G401 (cell line): ENCODE measurements at regions not wholly inside any gene's neighbourhood (a gene's known extent, or its start where the extent isn't known, plus 50 kb on each side); places are given as distances from the start of the nearest gene placed in this dataset.
"Not testable (repeated sequence)": the region's sequence is repeated elsewhere in the genome, so short reads cannot be mapped to it uniquely, and the experiment has no call there.

Experiments
- DNase-seq: peaks from one replicate; pipeline ENCODE4 v3.0.0-alpha.2; 2015; ENCODE audit warnings: low spot score
- in situ Hi-C: cut with HindIII; loops from 2 replicates; pipeline ENCODE4 v1.10.0; 2016; ENCODE audit warnings: low sequenced_read_pairs, mixed read lengths

DNA sequence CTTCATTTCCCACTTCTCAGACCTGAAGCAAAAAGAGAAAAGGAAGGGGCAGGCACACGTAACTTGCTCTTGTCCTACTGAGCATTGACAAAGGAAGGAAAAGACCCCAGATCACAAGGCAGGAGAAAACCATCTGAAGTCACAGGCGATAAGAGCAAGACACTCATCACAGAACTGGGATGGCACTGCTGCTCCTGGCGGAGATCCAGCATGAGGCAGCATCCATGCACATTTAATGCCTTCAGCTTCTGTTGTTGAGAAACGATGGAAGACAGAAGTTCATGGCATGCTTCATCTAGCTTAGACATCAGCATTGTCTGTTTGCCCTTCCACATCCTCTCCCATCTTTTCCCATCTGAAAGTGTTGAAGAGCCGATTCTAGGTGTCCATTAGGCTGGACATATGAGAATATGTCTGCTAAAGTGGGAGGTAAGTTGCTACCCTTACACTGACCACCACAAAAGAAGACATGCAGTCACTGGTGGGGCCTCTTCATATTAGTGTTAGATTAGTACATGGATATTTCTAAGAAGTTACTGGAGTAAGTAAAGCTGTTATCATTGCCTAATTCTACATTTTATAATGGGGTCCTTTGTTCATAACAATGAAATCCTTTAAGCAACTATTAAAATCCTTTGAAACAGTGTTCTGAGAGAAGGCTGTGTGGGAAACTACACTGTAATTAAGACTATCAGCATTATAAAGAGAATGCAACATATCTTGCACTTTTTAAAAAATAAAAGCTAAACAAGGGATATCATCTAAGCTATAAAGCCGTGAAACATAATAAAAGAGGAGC is 618.5 kb downstream of the C6orf118 start:
- in situ Hi-C loops = no loop called here
- DNase-seq = no peak

DNA sequence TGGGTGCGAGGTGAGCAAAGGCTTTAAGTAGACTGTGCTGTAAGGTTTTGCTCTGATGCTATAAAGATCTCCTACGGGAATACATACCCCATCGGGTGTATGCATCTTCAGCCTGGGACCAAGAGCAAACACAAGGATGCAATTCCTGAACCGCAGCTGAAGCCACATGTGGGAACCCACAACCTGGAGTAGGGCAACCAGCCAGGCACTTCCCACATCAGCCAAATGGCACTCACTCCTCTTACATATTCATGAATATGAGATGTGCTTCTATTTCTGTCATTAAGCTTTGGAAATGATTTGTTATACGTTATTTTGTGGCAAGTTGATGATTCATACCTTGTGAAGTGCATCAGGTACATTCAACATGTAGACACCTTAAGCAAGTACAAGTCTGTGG is 619.2 kb downstream of the C6orf118 start:
- DNase-seq = no peak
- in situ Hi-C loops = no loop called here

DNA sequence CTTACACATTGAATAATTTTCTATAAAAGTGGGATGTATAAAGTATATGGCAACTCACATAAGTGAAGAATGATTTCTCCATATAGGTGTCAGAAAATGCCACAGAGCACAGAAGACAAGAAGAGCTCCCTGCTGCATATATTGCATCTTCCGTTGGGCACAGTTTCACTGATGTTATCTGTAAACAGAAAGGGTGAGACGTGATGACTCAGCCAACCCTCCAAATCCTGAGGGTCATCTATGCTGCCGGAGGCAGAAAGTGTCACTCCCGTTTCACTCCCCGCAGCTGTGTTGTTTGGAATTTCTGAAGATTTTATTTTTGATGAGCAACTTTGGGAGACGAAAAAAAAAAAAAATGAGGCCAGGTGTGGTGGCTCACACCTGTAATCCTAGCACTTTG is 644.1 kb downstream of the C6orf118 start:
- no peak for DNase-seq
- in situ Hi-C loops = no loop called here

DNA sequence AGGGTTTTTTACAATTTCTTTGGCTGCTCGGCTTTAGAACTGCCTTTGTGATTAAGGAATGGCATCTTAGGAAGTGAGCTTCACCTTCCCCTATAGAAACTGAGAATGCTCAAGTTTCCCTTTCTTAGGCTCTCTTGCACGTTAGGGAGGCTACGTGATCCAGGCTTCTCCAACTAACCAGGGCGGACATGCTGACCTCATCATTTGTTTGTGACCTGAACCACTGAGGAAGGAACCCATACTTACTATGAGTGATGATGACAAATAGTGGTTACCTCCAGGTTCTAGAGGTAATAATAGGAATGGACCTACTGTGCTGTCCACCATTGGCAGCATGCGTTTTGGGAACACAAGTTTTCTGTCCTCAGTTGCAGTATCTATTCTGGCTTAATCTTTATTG is 645.8 kb downstream of the C6orf118 start:
- in situ Hi-C loops = no loop called here
- DNase-seq = no peak

DNA sequence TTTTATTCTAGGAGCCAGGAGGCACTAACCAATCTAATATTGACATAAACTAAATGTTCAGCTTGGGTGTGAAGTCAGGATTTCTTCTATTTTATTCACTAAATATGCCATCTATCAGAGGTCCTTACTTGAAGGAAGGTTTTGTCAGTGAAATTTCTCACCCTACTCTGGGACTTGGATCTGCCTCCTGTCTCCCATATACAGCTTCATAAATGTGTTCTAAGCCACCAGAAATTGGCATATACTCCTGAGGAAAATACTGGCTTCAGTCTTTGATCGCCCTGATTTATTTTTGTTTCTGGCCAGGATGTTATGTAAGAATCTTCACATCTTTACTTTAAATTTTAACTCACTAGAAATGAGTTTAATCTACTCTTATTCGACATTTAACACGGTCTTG is 647.7 kb downstream of the C6orf118 start:
- in situ Hi-C loops = no loop called here
- no peak for DNase-seq

DNA sequence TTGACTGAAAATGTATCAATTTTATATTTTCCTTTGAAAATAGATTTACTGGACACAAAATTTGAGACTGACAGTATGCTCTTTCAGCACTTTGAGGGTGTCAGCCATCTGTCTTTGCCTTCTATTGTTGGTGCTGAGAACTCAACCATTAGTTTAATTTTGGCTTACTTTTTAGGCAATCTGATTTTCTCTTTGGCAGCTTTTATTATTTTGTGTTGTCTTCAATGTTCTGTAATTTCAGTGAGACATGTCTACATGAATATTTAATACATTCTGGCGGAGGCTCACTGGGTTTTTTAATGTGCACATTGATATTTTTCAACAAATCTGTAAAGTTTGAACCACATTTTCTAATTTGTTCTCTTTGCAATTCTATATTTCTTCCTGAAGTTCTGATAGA is 648.6 kb downstream of the C6orf118 start:
- DNase-seq = no peak
- in situ Hi-C loops = no loop called here

DNA sequence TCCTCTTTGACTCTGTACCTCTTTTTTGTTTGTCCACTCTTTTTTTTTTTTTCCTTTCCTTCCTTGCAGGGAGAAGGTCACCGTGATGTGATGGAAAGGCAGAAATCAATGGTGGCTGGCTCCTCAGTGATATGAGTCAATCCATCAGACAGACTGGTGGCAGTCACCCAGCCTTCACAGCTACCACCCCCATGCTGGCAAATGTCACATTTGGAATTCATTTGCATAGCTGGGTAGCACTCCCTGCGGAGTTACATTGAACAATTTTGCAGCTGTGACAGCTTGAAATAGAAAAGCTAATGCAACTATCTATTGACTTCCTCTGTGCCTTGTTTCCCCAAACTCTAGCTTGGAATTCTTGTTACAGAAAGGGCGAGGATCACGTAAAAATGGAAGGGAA is 668.4 kb downstream of the C6orf118 start:
- in situ Hi-C loops = no loop called here

DNA sequence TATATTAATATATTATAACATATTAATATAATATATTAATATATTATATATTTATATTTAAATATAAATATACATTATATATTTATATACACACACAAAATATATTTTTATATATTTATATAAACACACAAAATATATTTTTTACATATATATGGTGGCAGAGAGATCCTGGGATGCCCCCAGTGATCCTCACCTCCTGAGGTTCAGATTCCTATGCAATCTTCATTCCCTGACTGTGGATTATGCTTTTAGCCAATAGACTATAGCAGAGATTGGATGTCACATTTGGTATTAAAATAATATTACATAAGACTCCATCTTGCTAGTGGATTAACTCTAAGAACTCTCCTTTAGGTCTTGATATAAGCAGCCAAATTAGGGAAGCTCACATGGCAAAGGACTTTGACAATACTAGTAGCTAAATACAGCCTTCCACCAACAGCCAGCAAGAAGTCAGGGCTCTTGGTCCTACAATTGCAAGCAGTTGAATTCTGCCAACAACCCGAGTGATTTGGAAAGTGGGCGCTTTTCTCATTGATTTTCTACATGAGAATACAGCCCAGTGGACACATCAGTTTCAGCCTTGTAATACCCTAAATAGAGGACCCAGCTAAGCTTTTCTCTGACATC is 681.0 kb downstream of the C6orf118 start:
- in situ Hi-C loops = no loop called here
- DNase-seq = no peak

More for the DNA sequence above, 668.4 kb downstream of the C6orf118 start:
- DNase-seq = no peak

DNA sequence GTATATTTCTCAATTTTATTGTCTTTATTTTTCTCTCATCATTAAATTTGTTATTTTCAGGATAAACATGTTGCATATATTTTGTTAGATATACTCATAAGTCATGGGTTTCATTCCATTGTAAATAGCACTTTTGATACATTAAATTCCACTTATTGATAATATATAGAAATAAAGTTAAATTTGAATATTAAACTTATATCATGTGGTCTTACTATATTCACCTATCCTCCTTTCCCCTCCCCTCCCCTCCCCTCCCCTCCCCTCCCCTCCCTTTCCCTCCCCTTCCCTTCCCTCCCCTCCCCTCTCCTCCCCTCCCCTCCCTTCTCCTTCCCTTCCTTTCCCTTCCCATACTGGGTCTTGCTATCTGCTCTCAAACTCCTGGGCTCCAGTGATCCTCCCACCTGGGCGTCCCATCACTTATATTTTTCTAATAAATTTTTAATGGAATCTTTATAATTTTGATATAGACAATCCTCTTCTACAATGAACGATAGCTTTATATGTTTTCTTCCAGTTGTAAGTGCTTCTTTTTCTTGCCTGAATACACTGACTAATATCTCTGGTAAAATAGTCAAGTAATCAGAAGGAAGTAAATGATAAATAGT is 692.4 kb downstream of the C6orf118 start:
- in situ Hi-C loops = no loop called here
- no peak for DNase-seq

DNA sequence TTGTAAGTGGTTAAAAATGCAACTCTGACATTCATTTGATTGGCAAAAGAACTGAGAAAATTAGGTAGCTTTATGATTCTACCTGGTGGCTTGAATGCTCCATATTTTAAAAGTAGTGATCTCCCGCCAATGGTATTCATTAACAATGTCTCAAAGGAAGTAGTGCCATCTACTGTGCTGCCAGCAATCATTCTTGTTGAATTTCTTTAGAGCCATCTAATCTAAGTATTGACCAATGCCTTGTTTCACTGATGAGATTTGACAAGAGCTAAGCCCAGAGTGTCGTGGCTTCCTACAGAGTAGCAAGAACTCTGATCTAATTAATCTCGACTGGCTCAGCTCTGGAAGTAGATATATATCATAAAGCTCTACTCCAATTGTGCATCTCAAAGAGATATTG is 696.7 kb downstream of the C6orf118 start:
- in situ Hi-C loops = no loop called here
- no peak for DNase-seq

DNA sequence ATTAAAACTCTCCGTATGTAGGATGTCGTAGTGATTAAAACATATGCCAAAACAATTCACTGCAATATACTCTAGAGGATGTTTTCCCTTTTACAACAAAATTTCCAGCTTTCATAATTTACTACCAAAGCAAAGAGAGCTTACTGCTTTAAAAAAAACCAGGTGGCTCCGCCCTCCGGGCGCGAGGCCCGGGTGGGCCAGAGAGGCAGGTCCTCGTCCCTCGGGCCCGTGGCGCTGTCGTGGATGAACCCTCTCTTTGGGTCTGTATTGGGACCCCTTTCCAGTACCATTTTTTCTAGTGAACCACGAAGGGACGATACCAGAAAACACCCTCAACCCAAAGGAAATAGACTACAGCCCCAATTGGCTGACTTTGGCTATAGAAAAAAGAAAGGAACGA is 698.5 kb downstream of the C6orf118 start:
- in situ Hi-C loops, DNase-seq: not testable (repeated sequence)

DNA sequence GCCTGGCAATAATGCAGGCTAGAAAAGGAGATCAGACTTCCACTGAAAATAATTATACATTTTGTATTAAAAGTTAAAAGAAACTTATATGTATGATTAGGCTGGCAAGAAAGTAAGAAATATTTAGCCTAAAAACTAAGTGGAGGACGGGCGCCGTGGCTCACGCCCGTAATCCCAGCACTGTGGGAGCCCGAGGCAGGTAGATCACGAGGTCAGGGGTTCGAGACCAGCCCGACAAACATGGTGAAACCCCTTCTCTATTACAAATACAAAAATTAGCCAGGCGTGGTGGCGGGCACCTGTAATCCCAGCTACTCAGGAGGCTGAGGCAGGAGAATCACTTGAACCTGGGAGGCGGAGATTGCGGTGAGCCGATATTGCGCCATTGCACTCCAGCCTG is 707.0 kb downstream of the C6orf118 start:
- DNase-seq, in situ Hi-C loops: not testable (repeated sequence)

DNA sequence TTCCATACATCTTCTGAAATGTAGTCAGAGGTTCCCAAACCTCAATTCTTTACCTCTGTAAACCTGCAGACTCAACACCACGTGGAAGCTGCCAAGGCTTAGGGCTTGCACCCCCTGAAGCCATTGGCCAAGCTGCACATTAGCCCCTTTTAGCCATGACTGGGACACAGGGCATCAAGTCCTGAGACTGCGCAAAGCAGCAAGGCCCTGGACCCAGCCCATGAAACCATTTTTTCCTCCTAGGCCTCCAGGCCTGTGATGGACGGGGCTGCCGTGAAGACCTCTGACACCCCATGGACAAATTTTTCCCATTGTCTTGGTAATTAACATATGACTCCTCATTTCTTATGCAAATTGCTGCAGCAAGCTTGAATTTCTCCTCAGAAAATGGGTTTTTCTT is 727.8 kb downstream of the C6orf118 start:
- DNase-seq = no peak
- in situ Hi-C loops = no loop called here

DNA sequence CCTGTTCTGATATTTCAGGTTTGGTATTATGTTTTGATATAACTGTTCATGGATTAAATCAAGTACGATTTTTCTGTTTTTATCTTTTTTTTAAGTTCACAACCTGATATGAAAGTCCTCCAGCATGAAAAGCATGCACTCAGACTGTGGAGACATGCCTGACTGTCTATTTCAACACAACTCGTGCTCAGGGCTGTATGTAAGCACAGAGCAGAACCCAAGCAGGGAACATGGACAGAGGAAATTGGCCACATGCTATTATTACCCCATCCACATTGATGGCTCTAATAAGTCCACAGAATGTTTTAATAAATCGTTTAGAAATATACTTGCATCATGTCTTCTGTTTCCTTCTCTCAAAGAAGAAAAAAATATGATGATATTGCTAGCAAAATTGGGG is 730.4 kb downstream of the C6orf118 start:
- in situ Hi-C loops = no loop called here
- DNase-seq = no peak

DNA sequence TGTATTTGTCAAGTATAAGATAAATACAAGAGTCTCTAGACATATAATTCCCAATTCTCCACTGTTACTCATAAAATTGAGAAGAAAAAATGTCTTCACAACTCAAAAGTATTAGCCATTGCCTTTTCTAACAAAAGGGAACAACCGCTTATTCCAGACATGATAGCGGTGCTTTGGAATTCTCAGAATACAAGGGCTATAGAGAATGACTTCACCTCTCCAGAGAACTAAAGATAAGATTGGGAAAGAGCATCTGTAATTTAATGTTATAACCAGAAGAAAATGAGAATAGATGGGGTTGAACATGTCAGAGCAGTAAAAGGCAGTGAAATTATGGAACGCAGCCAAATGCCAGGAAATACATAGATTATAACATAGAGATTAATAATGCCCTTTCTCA is 730.8 kb downstream of the C6orf118 start:
- in situ Hi-C loops = no loop called here
- DNase-seq = no peak

DNA sequence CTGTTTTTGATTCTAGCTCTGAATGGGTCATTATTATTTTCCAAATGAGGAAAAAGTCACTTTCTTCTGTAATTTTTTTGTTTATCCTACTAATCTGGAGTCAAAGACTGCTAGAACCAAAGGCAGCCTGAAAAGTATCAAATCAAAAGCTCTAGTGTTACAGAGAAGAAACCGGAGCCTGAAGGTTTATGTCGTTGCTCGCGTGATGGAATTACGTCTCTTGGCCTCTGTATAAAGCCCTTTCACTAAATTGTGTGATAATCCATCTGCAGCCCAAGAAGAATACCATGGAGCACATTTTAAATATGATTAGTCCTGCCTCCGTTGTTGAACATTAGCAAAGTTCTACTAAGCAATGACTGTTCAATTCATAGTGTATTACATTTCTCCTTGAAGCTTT is 738.6 kb downstream of the C6orf118 start:
- DNase-seq = no peak
- in situ Hi-C loops = no loop called here

DNA sequence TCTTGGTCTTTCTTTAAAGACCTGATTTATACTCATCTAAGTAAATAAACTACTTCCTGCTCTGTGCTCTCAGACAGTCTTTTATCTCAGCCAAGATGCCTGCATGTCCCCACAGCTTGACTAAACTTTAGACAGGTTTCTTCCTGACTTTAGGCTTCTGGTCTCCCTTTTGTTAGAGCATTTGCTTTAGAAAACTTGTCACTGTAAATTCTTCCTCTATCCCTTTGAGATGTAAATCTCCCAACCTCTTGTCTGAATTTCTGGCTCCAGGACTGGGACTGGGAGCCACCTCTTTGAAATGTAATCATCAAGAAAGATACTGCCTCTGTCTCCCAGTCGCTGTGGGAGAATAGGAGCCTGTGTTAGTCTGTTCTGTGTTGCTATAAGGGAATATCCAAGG is 739.9 kb downstream of the C6orf118 start:
- in situ Hi-C loops = no loop called here

DNA sequence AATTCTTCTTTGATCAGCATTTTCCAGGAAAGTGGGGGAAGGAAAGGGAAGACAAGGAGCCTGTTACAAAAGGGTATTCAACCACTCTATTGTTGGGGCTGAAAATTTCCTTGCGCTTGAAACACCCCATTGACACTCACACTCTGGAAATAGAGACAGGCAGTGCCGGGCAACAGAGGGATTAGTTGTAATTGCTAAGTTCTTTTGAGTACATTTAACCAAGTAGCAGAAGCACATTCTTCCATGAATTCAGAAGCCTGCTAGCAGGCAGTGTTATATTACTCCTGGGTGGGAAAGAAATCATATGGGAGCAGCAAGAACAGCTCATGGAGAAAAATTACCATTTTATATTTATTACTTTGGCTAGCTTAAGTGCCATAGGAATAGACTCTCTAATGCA is 745.5 kb downstream of the C6orf118 start:
- DNase-seq = no peak
- in situ Hi-C loops = no loop called here

More for the DNA sequence above, 739.9 kb downstream of the C6orf118 start:
- DNase-seq = no peak

DNA sequence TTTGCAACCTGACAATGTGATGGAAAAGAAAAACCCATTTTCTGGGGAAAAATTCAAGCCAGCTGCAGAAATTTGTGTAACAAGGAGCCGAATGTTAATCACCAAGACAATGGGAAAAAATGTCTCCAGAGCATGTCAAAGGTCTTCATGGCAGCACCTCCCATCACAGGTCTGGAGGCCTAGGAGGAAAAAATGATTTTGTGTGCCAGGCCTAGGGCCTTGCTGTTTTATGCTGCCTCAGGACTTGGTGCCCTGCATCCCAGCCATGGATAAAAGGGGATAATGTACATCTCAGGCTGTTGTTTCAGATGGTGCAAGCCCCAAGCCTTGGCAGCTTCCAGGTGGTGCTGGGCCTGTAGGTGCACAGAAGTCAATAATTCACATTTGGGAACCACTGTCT is 747.7 kb downstream of the C6orf118 start:
- DNase-seq = no peak
- in situ Hi-C loops = no loop called here

DNA sequence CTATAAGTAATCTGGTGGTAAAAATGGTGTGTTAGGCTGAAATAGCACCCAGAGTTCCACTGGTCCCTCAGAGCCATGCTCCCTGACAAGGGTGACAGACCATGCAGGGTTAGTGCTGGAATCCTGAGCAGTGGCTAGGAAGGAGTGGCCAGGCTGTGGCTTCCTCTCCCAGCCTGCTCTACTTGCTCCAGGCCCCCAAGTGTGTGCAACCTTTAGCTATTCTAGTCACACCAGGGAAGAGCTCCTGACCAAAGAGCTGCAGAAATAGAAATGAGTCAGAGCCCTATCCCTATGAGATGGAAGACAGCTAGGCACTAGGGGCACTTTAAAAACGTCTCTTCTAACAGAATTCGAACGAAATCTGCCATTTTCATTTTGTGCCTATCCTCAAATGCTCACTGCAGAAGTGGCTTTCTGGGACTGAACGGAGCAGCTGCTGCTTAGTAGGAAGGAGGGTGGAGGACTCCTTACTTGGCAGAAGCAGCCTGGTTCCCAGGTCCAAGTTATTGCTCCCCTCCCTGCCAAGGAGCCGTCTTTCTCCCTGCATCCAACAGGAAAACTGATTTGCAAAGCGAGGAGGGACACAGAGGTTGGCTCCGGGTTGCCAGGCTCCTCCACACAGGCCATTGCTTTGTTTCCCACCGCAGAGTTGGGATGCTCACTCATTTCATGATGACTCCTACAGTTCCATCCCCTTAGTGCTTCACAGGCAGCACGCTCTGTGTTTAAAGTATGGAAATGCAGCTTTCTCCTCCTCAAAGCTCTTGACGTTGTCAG is 754.5 kb downstream of the C6orf118 start:
- DNase-seq = peak; percentile 61
- in situ Hi-C loops = no loop called here
